ENCODE measurements at regions not wholly inside any gene's neighbourhood (a gene's known extent, or its start where the extent isn't known, plus 50 kb on each side); places are given as distances from the start of the nearest gene placed in this dataset.

GRCh38 chr7:47648275-47648925, 66.5 kb upstream of the TNS3 start:
- Mint-ChIP-seq H3K27me3 (no peaks in the 10 kb centered on the region), H3K27ac (peak overlapping the region; percentile 22), H3K4me1 (peaks cover 17% of the 10 kb centered on the region), H3K9me3 (peaks cover 7% of the 10 kb centered on the region), H3K4me3 (no peak overlapping the region), H3K36me3 (peaks cover 6% of the 10 kb centered on the region)
- no peak for ATAC-seq (ENCODE audit: low read depth)
- DNase-seq (ENCODE audit: low spot score in 2 of 2) = no peak

- H3K27me3 Mint-ChIP-seq = no peaks in the 10 kb centered on the region
- no peak for DNase-seq (ENCODE audit: low spot score in 2 of 2)
- peaks cover 17% of the 10 kb centered on the region for H3K4me1 Mint-ChIP-seq
- H3K4me3 Mint-ChIP-seq = peak overlapping the region; percentile 27
- peaks cover 7% of the 10 kb centered on the region for H3K9me3 Mint-ChIP-seq
- ATAC-seq (ENCODE audit: low read depth) = no peak
- H3K36me3 Mint-ChIP-seq = peaks cover 6% of the 10 kb centered on the region
- H3K27ac Mint-ChIP-seq = peak overlapping the region; percentile 22
These were observed 66.0 kb upstream of the TNS3 start for GRCh38 chr7:47647918-47648250.

- Mint-ChIP-seq H3K4me3 (peak overlapping the region; percentile 27), H3K9me3 (peaks cover 7% of the 10 kb centered on the region), H3K4me1 (peaks cover 17% of the 10 kb centered on the region), H3K27ac (peak overlapping the region; percentile 72), H3K36me3 (peaks cover 6% of the 10 kb centered on the region), H3K27me3 (no peaks in the 10 kb centered on the region)
- DNase-seq (ENCODE audit: low spot score in 2 of 2) (no peak), ATAC-seq (ENCODE audit: low read depth) (peak; percentile 92)
These were observed 65.4 kb upstream of the TNS3 start for GRCh38 chr7:47647181-47647917.

- Mint-ChIP-seq H3K4me3 (no peak overlapping the region), H3K9me3 (peaks cover 7% of the 10 kb centered on the region), H3K27me3 (peaks cover 2% of the 10 kb centered on the region), H3K27ac (no peak overlapping the region), H3K36me3 (peaks cover 8% of the 10 kb centered on the region), H3K4me1 (peaks cover 26% of the 10 kb centered on the region)
- DNase-seq (ENCODE audit: low spot score in 2 of 2) (no peak), ATAC-seq (ENCODE audit: low read depth) (no peak)
These were observed 61.9 kb upstream of the TNS3 start for GRCh38 chr7:47643716-47644400.

GRCh38 chr7:47640265-47640664, 58.4 kb upstream of the TNS3 start:
- ATAC-seq (ENCODE audit: low read depth) = no peak
- H3K27me3 Mint-ChIP-seq = peaks cover 2% of the 10 kb centered on the region

GRCh38 chr7:47639495-47640110, 57.7 kb upstream of the TNS3 start:
- peaks cover 20% of the 10 kb centered on the region for H3K4me1 Mint-ChIP-seq
- no peak for ATAC-seq (ENCODE audit: low read depth)
- H3K27me3 Mint-ChIP-seq = peaks cover 2% of the 10 kb centered on the region
- H3K9me3 Mint-ChIP-seq = peaks cover 5% of the 10 kb centered on the region
- DNase-seq (ENCODE audit: low spot score in 2 of 2) = no peak
- H3K36me3 Mint-ChIP-seq = peaks cover 10% of the 10 kb centered on the region
- peak overlapping the region; percentile 1 for H3K27ac Mint-ChIP-seq
- no peak overlapping the region for H3K4me3 Mint-ChIP-seq

More at GRCh38 chr7:47640265-47640664, 58.4 kb upstream of the TNS3 start:
- DNase-seq (ENCODE audit: low spot score in 2 of 2) = no peak
- Mint-ChIP-seq H3K4me3 (no peak overlapping the region), H3K9me3 (peaks cover 7% of the 10 kb centered on the region), H3K27ac (peak overlapping the region; percentile 8), H3K4me1 (peaks cover 22% of the 10 kb centered on the region), H3K36me3 (peaks cover 10% of the 10 kb centered on the region)

- peaks cover 9% of the 10 kb centered on the region for H3K36me3 Mint-ChIP-seq
- ATAC-seq (ENCODE audit: low read depth) (no peak), DNase-seq (ENCODE audit: low spot score in 2 of 2) (no peak)
- peaks cover 2% of the 10 kb centered on the region for H3K27me3 Mint-ChIP-seq
- no peak overlapping the region for H3K27ac Mint-ChIP-seq
- no peak overlapping the region for H3K4me3 Mint-ChIP-seq
- H3K4me1 Mint-ChIP-seq = peaks cover 20% of the 10 kb centered on the region
- H3K9me3 Mint-ChIP-seq = peaks cover 3% of the 10 kb centered on the region
These were observed 56.9 kb upstream of the TNS3 start for GRCh38 chr7:47638679-47639315.

GRCh38 chr7:47636433-47637175, 54.7 kb upstream of the TNS3 start:
- DNase-seq (ENCODE audit: low spot score in 2 of 2) (no peak), ATAC-seq (ENCODE audit: low read depth) (no peak)
- Mint-ChIP-seq H3K27ac (no peak overlapping the region), H3K27me3 (peaks cover 2% of the 10 kb centered on the region), H3K4me3 (no peak overlapping the region), H3K36me3 (peaks cover 4% of the 10 kb centered on the region), H3K4me1 (peaks cover 32% of the 10 kb centered on the region), H3K9me3 (no peaks in the 10 kb centered on the region)

GRCh38 chr7:47636081-47636432, 54.1 kb upstream of the TNS3 start:
- ATAC-seq (ENCODE audit: low read depth) = no peak
- Mint-ChIP-seq H3K36me3 (peaks cover 4% of the 10 kb centered on the region), H3K9me3 (no peaks in the 10 kb centered on the region), H3K27ac (peak overlapping the region; percentile 78), H3K4me3 (no peak overlapping the region), H3K27me3 (peaks cover 2% of the 10 kb centered on the region), H3K4me1 (peaks cover 34% of the 10 kb centered on the region)
- no peak for DNase-seq (ENCODE audit: low spot score in 2 of 2)

- peaks cover 2% of the 10 kb centered on the region for H3K36me3 Mint-ChIP-seq
- H3K4me1 Mint-ChIP-seq = peaks cover 31% of the 10 kb centered on the region
- DNase-seq (ENCODE audit: low spot score in 2 of 2) (no peak), ATAC-seq (ENCODE audit: low read depth) (peak; percentile 41)
- peak overlapping the region; percentile 78 for H3K27ac Mint-ChIP-seq
- peaks cover 2% of the 10 kb centered on the region for H3K27me3 Mint-ChIP-seq
- H3K4me3 Mint-ChIP-seq = peak overlapping the region; percentile 56
- H3K9me3 Mint-ChIP-seq = no peaks in the 10 kb centered on the region
These were observed 53.5 kb upstream of the TNS3 start for GRCh38 chr7:47635091-47636080.

GRCh38 chr7:47634273-47634672, 52.4 kb upstream of the TNS3 start:
- peaks cover 28% of the 10 kb centered on the region for H3K4me1 Mint-ChIP-seq
- H3K27ac Mint-ChIP-seq = no peak overlapping the region
- H3K27me3 Mint-ChIP-seq = no peaks in the 10 kb centered on the region
- H3K36me3 Mint-ChIP-seq = peaks cover 2% of the 10 kb centered on the region
- no peaks in the 10 kb centered on the region for H3K9me3 Mint-ChIP-seq
- DNase-seq (ENCODE audit: low spot score in 2 of 2) (no peak), ATAC-seq (ENCODE audit: low read depth) (no peak)
- H3K4me3 Mint-ChIP-seq = no peak overlapping the region

- Mint-ChIP-seq H3K27ac (no peak overlapping the region), H3K4me3 (no peak overlapping the region)
These were observed 51.2 kb upstream of the TNS3 start for GRCh38 chr7:47633134-47633533.

More at GRCh38 chr7:47633134-47633533, 51.2 kb upstream of the TNS3 start:
- H3K9me3 Mint-ChIP-seq = no peaks in the 10 kb centered on the region
- no peak for DNase-seq (ENCODE audit: low spot score in 2 of 2)
- no peak for ATAC-seq (ENCODE audit: low read depth)
- no peaks in the 10 kb centered on the region for H3K27me3 Mint-ChIP-seq
- H3K4me1 Mint-ChIP-seq = peaks cover 26% of the 10 kb centered on the region
- H3K36me3 Mint-ChIP-seq = peaks cover 2% of the 10 kb centered on the region
